ENCODE measurements at regions not wholly inside any gene's neighbourhood (a gene's known extent, or its start where the extent isn't known, plus 50 kb on each side); places are given as distances from the start of the nearest gene placed in this dataset.

DNA sequence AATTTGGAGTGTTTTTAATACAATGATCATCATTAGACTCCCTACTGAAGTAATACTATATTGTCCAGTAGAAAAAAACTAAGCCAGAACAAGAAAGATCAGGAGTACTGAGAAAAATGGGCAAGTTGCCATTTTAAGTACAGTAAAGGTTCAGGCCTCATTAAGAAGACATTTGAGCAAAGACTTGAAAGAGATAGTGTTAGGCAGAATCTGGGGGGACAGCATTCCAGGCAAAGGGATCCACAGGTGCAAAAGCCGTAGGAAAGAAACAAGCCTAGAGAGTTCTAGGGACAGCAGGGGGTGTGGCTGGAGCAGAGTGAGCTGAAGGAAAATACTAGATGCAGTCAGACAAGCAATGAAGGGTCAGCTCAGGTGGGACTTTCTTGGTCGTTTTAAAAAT is 58.1 kb upstream of the INTU start:
- DNase-seq (ENCODE audit: low spot score): no peak
- in situ Hi-C loops (cut with HindIII; ENCODE audit: low sequenced_read_pairs): no loop called here

DNA sequence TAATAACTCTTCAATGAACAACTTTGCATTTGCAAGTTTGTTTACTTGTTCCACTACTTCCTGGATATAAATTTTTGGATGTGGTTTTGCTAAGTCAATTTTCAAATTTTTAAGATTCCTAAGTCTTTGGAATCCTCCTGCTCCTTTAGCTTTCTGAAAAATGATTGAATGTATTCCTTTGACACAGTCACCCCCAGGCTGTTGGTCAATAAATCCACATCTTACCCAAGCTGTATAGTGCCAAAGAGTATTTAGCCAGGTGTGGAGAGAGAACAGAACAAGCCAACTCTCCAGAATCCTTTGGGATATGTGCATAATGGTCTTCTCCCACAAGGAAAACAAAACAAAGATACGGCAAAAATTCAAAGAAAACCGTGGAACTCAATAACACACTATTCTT is 56.9 kb upstream of the INTU start:
- no peak for DNase-seq (ENCODE audit: low spot score)
- in situ Hi-C loops (cut with HindIII; ENCODE audit: low sequenced_read_pairs): no loop called here

DNA sequence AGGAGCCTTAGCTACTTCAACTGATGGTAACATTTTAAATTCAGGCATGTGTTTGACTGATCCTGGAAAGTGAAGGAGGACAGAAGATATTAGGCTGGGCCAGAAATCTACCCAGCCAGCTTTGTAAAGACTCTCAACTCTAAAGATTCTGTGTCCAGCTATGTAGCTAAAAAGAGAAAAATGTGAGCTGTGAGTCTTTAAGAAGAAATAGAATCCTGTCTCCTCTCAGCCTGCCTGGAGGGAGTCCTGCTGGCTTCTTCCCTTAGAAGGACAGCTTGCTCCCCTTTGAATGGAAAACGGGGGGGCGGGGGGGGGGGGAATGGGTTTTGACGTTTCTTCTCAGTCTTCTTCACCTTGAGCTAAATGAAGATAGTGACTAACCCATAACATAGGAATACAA is 54.3 kb upstream of the INTU start:
- in situ Hi-C loops (cut with HindIII; ENCODE audit: low sequenced_read_pairs): no loop called here
- DNase-seq (ENCODE audit: low spot score): no peak

DNA sequence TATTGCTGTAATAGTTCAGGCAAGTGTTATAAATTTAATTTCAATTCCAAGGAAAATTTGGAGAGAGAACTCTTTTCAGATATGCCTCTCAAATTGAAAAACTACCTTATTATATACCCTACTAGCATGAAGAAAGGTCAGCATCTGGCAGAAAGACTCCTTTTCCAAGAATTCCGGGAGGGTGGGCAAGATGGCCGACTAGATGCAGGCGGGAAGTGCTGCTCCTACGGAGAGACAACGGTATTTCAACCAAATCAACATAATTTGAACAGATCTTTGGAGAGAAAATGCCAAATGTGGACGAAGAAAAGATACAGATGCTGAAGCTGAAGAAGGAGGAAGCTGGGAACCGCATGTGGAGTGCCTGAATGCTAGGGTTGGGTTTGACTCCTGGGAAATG is 53.8 kb upstream of the INTU start:
- in situ Hi-C loops (cut with HindIII; ENCODE audit: low sequenced_read_pairs): no loop called here
- DNase-seq (ENCODE audit: low spot score): no peak

DNA sequence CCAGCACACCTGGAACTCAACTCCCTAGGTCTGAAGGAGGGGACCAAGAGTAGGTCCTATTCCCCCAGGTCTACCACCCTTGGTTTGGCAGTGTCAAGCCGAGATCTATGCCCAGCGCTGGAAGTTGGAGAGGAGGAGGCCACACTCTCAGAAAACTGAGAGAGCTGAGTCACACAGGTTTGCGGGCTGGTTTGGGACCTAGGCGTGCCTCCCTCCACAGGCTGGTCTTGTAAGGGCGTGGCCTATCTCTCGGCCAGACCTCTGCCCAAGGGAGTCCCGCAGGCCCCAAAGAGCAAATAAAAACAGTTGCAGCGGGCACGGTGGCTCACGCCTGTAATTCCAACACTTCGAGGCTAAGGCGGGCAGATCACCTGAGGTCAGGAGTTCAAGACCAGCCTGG is 52.9 kb upstream of the INTU start:
- no peak for DNase-seq (ENCODE audit: low spot score)
- in situ Hi-C loops (cut with HindIII; ENCODE audit: low sequenced_read_pairs): no loop called here

DNA sequence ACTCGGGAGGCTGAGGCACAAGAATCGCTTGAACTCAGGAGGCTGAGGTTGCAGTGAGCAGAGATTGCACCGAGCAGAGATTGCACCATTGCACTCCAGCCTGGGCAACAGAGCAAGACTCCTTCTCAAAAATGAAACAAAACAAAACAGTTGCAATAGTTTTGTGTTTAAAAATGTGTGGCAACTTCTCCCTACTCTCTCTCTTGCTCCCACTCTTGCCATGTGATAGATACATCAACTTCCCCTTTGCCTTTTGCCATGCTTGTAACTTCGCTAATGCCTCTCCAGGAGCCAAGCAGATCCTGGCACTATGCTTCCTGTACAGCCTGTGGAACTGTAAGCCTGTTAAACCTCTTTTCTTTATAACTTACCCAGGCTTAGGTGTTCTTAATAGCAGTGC is 52.5 kb upstream of the INTU start:
- in situ Hi-C loops (cut with HindIII; ENCODE audit: low sequenced_read_pairs): no loop called here
- no peak for DNase-seq (ENCODE audit: low spot score)

DNA sequence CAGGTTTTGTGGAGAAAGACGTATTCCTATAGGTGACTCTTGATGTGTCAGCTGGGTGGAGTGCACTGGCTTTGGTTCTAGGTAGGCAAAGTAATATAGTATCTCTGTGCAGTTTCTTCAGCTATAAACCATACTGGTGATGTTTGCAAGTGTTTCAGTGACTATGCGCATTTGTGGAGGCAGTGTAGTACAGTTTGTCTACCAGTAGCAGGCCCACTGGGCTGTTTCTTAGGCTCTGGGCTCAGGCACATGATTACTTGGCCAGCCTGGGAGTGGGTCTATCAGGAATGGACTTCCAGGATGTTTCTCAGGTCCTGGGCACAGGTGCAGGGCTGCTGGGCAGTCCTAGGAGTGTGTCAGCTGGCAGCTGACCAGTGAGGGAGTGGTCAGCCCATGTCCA is 51.9 kb upstream of the INTU start:
- DNase-seq (ENCODE audit: low spot score): no peak
- in situ Hi-C loops (cut with HindIII; ENCODE audit: low sequenced_read_pairs): no loop called here

All from G401 (cell line).